ENCODE measurements at regions not wholly inside any gene's neighbourhood (a gene's known extent, or its start where the extent isn't known, plus 50 kb on each side); places are given as distances from the start of the nearest gene placed in this dataset.
"Not testable (repeated sequence)": the region's sequence is repeated elsewhere in the genome, so short reads cannot be mapped to it uniquely, and the experiment has no call there.

- no peak for DNase-seq
These were observed 1309.8 kb upstream of the NRXN1 start for GRCh38 chr2:52341732-52342131.

- DNase-seq: no peak
These were observed 1308.2 kb upstream of the NRXN1 start for GRCh38 chr2:52340171-52340570.

- not testable (repeated sequence) for DNase-seq
These were observed 1305.9 kb upstream of the NRXN1 start for GRCh38 chr2:52337786-52338185.

- no peak for DNase-seq
These were observed 1305.0 kb upstream of the NRXN1 start for GRCh38 chr2:52336951-52337350.

GRCh38 chr2:52335727-52336126, 1303.8 kb upstream of the NRXN1 start:
- no peak for DNase-seq

- no peak for DNase-seq
These were observed 1302.3 kb upstream of the NRXN1 start for GRCh38 chr2:52334185-52334584.

GRCh38 chr2:52327641-52328040, 1295.7 kb upstream of the NRXN1 start:
- no peak for DNase-seq

- DNase-seq: no peak
These were observed 1282.3 kb upstream of the NRXN1 start for GRCh38 chr2:52314231-52314630.

GRCh38 chr2:52312486-52312885, 1280.6 kb upstream of the NRXN1 start:
- DNase-seq: no peak

- no peak for DNase-seq
These were observed 1279.9 kb upstream of the NRXN1 start for GRCh38 chr2:52311862-52312261.

- no peak for DNase-seq
These were observed 1276.2 kb upstream of the NRXN1 start for GRCh38 chr2:52308156-52308555.

GRCh38 chr2:52294628-52295027, 1262.7 kb upstream of the NRXN1 start:
- no peak for DNase-seq

- DNase-seq: no peak
These were observed 1260.9 kb upstream of the NRXN1 start for GRCh38 chr2:52292801-52293200.

- DNase-seq: no peak
These were observed 1257.8 kb upstream of the NRXN1 start for GRCh38 chr2:52289741-52290140.

GRCh38 chr2:52288596-52288995, 1256.7 kb upstream of the NRXN1 start:
- DNase-seq: no peak

GRCh38 chr2:52269696-52270485, 1238.0 kb upstream of the NRXN1 start:
- DNase-seq: no peak

- no peak for DNase-seq
These were observed 1233.0 kb upstream of the NRXN1 start for GRCh38 chr2:52264911-52265310.

- DNase-seq: no peak
These were observed 1232.6 kb upstream of the NRXN1 start for GRCh38 chr2:52264488-52264887.

GRCh38 chr2:52260904-52261303, 1229.0 kb upstream of the NRXN1 start:
- no peak for DNase-seq

- DNase-seq: not testable (repeated sequence)
These were observed 1227.0 kb upstream of the NRXN1 start for GRCh38 chr2:52258967-52259366.

- DNase-seq: no peak
These were observed 1226.1 kb upstream of the NRXN1 start for GRCh38 chr2:52258038-52258437.

- DNase-seq: no peak
These were observed 1221.6 kb upstream of the NRXN1 start for GRCh38 chr2:52253416-52253980.

- DNase-seq: no peak
These were observed 1206.8 kb upstream of the NRXN1 start for GRCh38 chr2:52238782-52239181.

- DNase-seq: no peak
These were observed 1190.2 kb upstream of the NRXN1 start for GRCh38 chr2:52222128-52222527.

GRCh38 chr2:52220393-52220792, 1188.5 kb upstream of the NRXN1 start:
- DNase-seq: no peak

Data from suppressor macrophage treated with lipopolysaccharide for 4 hours (primary cell).